Naive B cell (primary cell): ENCODE measurements at regions not wholly inside any gene's neighbourhood (a gene's known extent, or its start where the extent isn't known, plus 50 kb on each side); places are given as distances from the start of the nearest gene placed in this dataset.
"Not testable (repeated sequence)": the region's sequence is repeated elsewhere in the genome, so short reads cannot be mapped to it uniquely, and the experiment has no call there.

Source experiments
- ATAC-seq, 2 donors: fragments of 150-1000 bp; cut with Tn5 transposase; 2 replicates each; pipeline ENCODE4 v1.10.0; 2021; ENCODE audit warnings: low read depth in 2 of 2, mild to moderate bottlenecking in 2 of 2, moderate library complexity in 2 of 2
- DNase-seq: peaks from one replicate; pipeline ENCODE4 v3.0.0; 2022
- H3K27ac Mint-ChIP-seq, 6 donors: one replicate each; pipeline ENCODE4 v1.8.0; 2020 to 2022; ENCODE audit warnings: mild to moderate bottlenecking in 6 of 6, mixed read lengths in 6 of 6, moderate library complexity in 5 of 6, inconsistent platforms in 2 of 6
- H3K27me3 Mint-ChIP-seq, 3 donors: one replicate each; pipeline ENCODE4 v1.8.0; 2021 to 2022; ENCODE audit warnings: mixed read lengths in 3 of 3, mild to moderate bottlenecking in 1 of 3
- H3K36me3 Mint-ChIP-seq, 2 donors: one replicate each; pipeline ENCODE4 v1.8.0; 2020 to 2022; ENCODE audit warnings: mixed read lengths in 2 of 2, inconsistent platforms in 1 of 2, mild to moderate bottlenecking in 1 of 2
- H3K4me1 Mint-ChIP-seq, 3 donors: one replicate each; pipeline ENCODE4 v1.8.0; 2020 to 2022; ENCODE audit warnings: mixed read lengths in 3 of 3, inconsistent platforms in 1 of 3, mild to moderate bottlenecking in 1 of 3, moderate library complexity in 1 of 3
- H3K4me3 Mint-ChIP-seq, 8 donors: one replicate each; pipeline ENCODE4 v1.8.0; 2020 to 2022; ENCODE audit warnings: mild to moderate bottlenecking in 8 of 8, mixed read lengths in 8 of 8, moderate library complexity in 8 of 8, inconsistent platforms in 2 of 8
- H3K9me3 Mint-ChIP-seq, 7 donors: one replicate each; pipeline ENCODE4 v1.8.0; 2020 to 2022; ENCODE audit warnings: mixed read lengths in 7 of 7, mild to moderate bottlenecking in 5 of 7, inconsistent platforms in 2 of 7, moderate library complexity in 1 of 7

- Mint-ChIP-seq H3K4me3 (no peak overlapping the region), H3K36me3 (no peaks in the 10 kb centered on the region), H3K27ac (no peak overlapping the region), H3K4me1 (no peaks in the 10 kb centered on the region), H3K9me3 (no peaks in the 10 kb centered on the region), H3K27me3 (no peaks in the 10 kb centered on the region)
- no peak for DNase-seq
- ATAC-seq, result no peak
These were observed 223.6 kb upstream of the NLGN4Y start for GRCh38 chrY:14300775-14301174.

GRCh38 chrY:14301552-14301951 lies 222.8 kb upstream of the NLGN4Y start:
- ATAC-seq, result no peak
- Mint-ChIP-seq H3K27ac (no peak overlapping the region), H3K9me3 (no peaks in the 10 kb centered on the region), H3K36me3 (no peaks in the 10 kb centered on the region), H3K27me3 (no peaks in the 10 kb centered on the region), H3K4me1 (no peaks in the 10 kb centered on the region), H3K4me3 (no peak overlapping the region)
- DNase-seq, result no peak

GRCh38 chrY:14328677-14329345 lies 195.5 kb upstream of the NLGN4Y start:
- DNase-seq, result no peak
- Mint-ChIP-seq H3K27me3 (no peaks in the 10 kb centered on the region), H3K4me3 (no peak overlapping the region), H3K36me3 (no peaks in the 10 kb centered on the region), H3K27ac (peak overlapping the region in 1 of 6 donors; percentile 97), H3K9me3 (no peaks in the 10 kb centered on the region), H3K4me1 (no peaks in the 10 kb centered on the region)
- ATAC-seq, result no peak

- no peak for ATAC-seq
- Mint-ChIP-seq H3K27me3 (no peaks in the 10 kb centered on the region), H3K4me3 (no peak overlapping the region), H3K4me1 (no peaks in the 10 kb centered on the region), H3K9me3 (no peaks in the 10 kb centered on the region), H3K27ac (no peak overlapping the region), H3K36me3 (no peaks in the 10 kb centered on the region)
- DNase-seq, result no peak
These were observed 194.0 kb upstream of the NLGN4Y start for GRCh38 chrY:14330362-14330761.

- ATAC-seq, result no peak
- H3K4me3 Mint-ChIP-seq, result no peak overlapping the region
- no peak for DNase-seq
- peaks cover 0 to 2% (median 0%) of the 10 kb centered on the region in 7 donors for H3K9me3 Mint-ChIP-seq
- H3K27me3 Mint-ChIP-seq, result no peaks in the 10 kb centered on the region
- peaks cover 0 to 21% (median 0%) of the 10 kb centered on the region in 3 donors for H3K4me1 Mint-ChIP-seq
- H3K27ac Mint-ChIP-seq, result no peak overlapping the region
- no peaks in the 10 kb centered on the region for H3K36me3 Mint-ChIP-seq
These were observed 184.8 kb upstream of the NLGN4Y start for GRCh38 chrY:14339524-14339923.

- Mint-ChIP-seq H3K27ac (peak overlapping the region in 1 of 6 donors; percentile 92), H3K27me3 (no peaks in the 10 kb centered on the region), H3K4me1 (peaks cover 0 to 21% (median 0%) of the 10 kb centered on the region in 3 donors), H3K36me3 (no peaks in the 10 kb centered on the region), H3K9me3 (peaks cover 0 to 2% (median 0%) of the 10 kb centered on the region in 7 donors), H3K4me3 (peak overlapping the region in 1 of 8 donors; percentile 42)
- DNase-seq (no peak), ATAC-seq (peak in 1 of 2 donors; percentile 63)
These were observed 183.7 kb upstream of the NLGN4Y start for GRCh38 chrY:14340459-14341143.

GRCh38 chrY:14344648-14345333 lies 179.5 kb upstream of the NLGN4Y start:
- DNase-seq (no peak), ATAC-seq (peak in 1 of 2 donors; percentile 60)
- Mint-ChIP-seq H3K36me3 (no peaks in the 10 kb centered on the region), H3K9me3 (peaks cover 0 to 2% (median 0%) of the 10 kb centered on the region in 7 donors), H3K27me3 (no peaks in the 10 kb centered on the region), H3K4me1 (peaks cover 0 to 21% (median 0%) of the 10 kb centered on the region in 3 donors), H3K4me3 (peak overlapping the region in 1 of 8 donors; percentile 10), H3K27ac (peak overlapping the region in 1 of 6 donors; percentile 94)

GRCh38 chrY:14351590-14351989 lies 172.7 kb upstream of the NLGN4Y start:
- Mint-ChIP-seq H3K4me1 (no peaks in the 10 kb centered on the region), H3K4me3 (no peak overlapping the region), H3K27ac (peak overlapping the region in 1 of 6 donors; percentile 85), H3K27me3 (peaks cover 0 to 7% (median 0%) of the 10 kb centered on the region in 3 donors), H3K9me3 (peaks cover 0 to 6% (median 0%) of the 10 kb centered on the region in 7 donors), H3K36me3 (no peaks in the 10 kb centered on the region)
- DNase-seq (no peak), ATAC-seq (no peak)

- Mint-ChIP-seq H3K9me3 (peaks cover 0 to 20% (median 0%) of the 10 kb centered on the region in 7 donors), H3K36me3 (no peaks in the 10 kb centered on the region), H3K27ac (no peak overlapping the region), H3K4me1 (no peaks in the 10 kb centered on the region), H3K4me3 (no peak overlapping the region), H3K27me3 (peaks cover 0 to 10% (median 6%) of the 10 kb centered on the region in 3 donors)
- no peak for DNase-seq
- ATAC-seq, result no peak
These were observed 168.2 kb upstream of the NLGN4Y start for GRCh38 chrY:14356154-14356553.

- DNase-seq (no peak), ATAC-seq (no peak)
- H3K27ac Mint-ChIP-seq, result no peak overlapping the region
- H3K4me1 Mint-ChIP-seq, result no peaks in the 10 kb centered on the region
- no peak overlapping the region for H3K4me3 Mint-ChIP-seq
- peaks cover 0 to 8% (median 6%) of the 10 kb centered on the region in 3 donors for H3K27me3 Mint-ChIP-seq
- H3K36me3 Mint-ChIP-seq, result no peaks in the 10 kb centered on the region
- H3K9me3 Mint-ChIP-seq, result peaks cover 0 to 19% (median 0%) of the 10 kb centered on the region in 7 donors
These were observed 163.4 kb upstream of the NLGN4Y start for GRCh38 chrY:14360748-14361500.

GRCh38 chrY:14373608-14374007 lies 150.7 kb upstream of the NLGN4Y start:
- H3K27ac Mint-ChIP-seq, result no peak overlapping the region
- no peak overlapping the region for H3K4me3 Mint-ChIP-seq
- no peak for DNase-seq

GRCh38 chrY:14378217-14378616 lies 146.1 kb upstream of the NLGN4Y start:
- no peaks in the 10 kb centered on the region for H3K36me3 Mint-ChIP-seq

More at GRCh38 chrY:14373608-14374007, 150.7 kb upstream of the NLGN4Y start:
- no peaks in the 10 kb centered on the region for H3K4me1 Mint-ChIP-seq
- no peaks in the 10 kb centered on the region for H3K36me3 Mint-ChIP-seq
- ATAC-seq, result no peak
- H3K27me3 Mint-ChIP-seq, result no peaks in the 10 kb centered on the region
- no peaks in the 10 kb centered on the region for H3K9me3 Mint-ChIP-seq

GRCh38 chrY:14410549-14411030 lies 113.7 kb upstream of the NLGN4Y start:
- ATAC-seq, H3K9me3 Mint-ChIP-seq, H3K27me3 Mint-ChIP-seq, H3K4me3 Mint-ChIP-seq, H3K27ac Mint-ChIP-seq, H3K36me3 Mint-ChIP-seq, DNase-seq, H3K4me1 Mint-ChIP-seq: not testable (repeated sequence)

More at GRCh38 chrY:14378217-14378616, 146.1 kb upstream of the NLGN4Y start:
- Mint-ChIP-seq H3K4me1 (no peaks in the 10 kb centered on the region), H3K27me3 (no peaks in the 10 kb centered on the region), H3K4me3 (no peak overlapping the region), H3K27ac (no peak overlapping the region), H3K9me3 (peaks cover 0 to 3% (median 0%) of the 10 kb centered on the region in 7 donors)
- ATAC-seq (no peak), DNase-seq (no peak)
